ENCODE measurements at regions not wholly inside any gene's neighbourhood (a gene's known extent, or its start where the extent isn't known, plus 50 kb on each side); places are given as distances from the start of the nearest gene placed in this dataset.
"Not testable (repeated sequence)": the region's sequence is repeated elsewhere in the genome, so short reads cannot be mapped to it uniquely, and the experiment has no call there.

DNA sequence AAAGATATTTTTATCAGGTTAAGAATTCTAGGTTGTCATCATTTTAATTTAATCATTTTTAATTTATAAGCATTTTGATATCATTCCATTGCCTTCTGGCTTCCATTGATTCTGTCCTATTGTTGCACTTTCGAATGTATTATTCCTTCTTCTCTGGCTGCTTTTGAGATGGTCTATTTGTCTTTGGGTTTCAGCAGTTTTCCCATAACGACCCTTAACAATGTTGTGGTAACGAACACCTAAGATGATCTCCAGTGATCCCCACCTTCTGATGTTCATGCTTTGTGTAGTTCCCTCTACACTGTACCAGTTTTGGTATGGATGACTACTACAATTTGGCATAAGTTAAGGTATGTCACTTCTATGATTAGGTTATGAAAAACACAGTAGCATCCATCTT lies 59.9 kb downstream of the MINAR1 start:
- DNase-seq = no peak

DNA sequence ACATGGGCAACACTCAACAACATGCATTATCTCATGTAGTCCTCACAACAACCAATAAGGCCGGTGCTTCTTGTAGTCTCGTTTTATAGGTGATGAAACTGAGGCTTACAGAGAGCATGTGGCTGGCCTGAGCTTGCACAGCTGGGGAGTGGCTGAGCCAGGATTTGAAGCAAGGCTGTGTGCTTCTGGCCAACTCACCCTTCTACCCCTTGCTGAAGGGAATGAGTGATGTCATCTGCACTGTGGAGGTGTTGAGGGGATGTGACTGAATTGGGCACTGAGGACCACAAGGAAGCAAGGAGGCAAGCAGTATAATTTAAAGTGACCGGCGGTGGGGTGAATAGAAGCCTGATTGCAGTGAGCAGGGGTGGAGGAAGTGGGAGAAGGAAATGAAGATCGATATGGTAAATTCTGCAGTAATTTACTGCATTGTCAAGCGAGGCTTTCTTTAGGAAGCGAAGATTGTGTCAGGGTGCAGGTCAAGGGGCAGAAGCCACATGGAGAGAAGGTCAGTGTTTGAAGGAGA lies 62.3 kb downstream of the MINAR1 start:
- DNase-seq = no peak

DNA sequence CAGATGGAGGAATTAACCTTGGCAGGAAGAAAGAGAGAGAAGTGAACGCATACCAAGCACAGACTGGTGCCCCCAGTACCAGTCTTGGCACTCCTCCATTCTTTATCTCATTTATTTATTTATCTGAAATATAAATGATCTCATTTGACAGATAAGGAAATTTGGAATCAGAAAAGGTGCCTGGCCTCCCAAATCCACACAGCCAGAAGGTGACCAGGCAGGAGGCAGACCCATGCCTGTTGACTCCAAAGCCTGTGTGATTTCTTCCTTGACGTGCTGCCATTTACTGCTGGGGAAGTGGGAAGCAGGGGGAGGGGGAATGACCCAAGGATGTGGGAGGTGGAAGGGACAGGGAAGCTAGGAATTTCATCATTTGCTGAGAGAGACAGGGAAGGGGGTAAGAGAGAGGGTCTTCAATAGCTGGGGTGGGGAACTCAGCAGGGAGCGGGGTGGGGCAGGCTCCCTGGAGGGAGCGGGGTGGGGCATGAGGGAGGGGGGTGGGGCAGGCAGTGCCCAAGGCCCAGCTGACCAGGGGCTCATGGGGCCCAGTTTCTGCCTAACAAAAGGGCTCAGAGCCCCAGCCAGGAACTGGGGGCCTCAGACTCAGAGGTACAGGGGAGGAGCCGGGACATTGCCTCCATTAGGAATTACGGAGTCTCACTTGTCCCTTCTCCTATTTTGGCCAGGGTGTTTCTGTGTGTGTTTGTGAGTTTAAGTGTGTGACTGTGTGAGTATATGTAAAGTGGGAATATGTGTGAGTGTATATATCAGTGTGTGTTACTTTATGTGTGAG lies 63.0 kb downstream of the MINAR1 start:
- DNase-seq = no peak

DNA sequence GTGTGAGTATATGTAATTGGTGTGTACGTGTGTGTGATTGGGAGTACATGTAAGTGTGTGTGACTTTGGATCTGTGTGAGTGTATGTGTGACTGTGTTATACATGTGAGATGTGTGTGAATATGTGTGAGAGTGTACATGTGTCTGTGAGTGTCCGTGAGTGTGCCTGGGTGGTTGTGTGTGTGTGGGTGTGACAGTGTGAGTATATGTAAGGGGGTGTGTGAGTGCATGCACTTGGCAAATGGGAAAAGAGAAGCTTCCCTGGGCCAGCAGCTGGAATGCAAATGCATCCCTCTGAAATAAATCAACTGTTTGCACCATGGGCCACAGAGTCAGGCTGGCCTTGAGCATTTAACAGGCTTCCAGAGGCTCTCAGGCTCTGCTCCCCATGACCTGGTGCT lies 63.6 kb downstream of the MINAR1 start:
- DNase-seq = no peak

DNA sequence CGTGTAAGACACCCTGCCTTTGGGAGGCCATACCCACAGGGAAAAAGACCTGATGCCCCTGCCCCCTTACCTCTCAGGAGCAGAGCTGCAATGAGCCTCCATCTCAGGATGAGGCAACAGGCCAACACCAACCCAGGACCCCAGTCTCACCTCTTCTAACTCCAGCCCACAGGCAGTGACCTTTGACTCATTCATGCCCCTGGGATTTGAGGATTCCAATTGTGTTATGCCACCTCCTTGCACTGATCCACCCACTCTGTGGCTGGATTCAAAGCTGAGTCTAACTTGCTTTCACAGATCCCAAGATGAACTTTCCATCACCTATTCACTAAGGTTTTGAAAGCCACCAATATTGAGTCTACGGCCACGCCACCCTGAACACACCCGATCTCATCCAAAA lies 64.7 kb downstream of the MINAR1 start:
- DNase-seq = no peak

DNA sequence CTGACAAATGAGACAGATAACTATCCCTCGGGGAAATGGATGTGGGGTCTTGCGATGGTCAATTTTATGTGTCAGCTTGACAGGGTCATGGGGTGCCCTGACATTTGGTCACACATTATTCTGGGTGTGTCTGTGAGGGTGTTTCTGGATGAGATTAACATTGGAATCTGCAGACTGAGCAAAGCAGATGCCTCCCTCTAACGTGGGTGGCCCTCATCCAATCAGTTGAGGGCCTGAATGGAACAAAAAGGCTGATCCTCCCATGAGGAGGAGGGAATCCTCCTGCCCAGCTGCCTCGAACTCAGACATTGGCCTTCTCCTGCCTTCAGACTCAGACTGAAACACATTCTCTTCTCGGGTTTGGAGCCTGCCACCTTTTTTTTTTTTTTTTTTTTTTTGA lies 69.0 kb downstream of the MINAR1 start:
- no peak for DNase-seq

DNA sequence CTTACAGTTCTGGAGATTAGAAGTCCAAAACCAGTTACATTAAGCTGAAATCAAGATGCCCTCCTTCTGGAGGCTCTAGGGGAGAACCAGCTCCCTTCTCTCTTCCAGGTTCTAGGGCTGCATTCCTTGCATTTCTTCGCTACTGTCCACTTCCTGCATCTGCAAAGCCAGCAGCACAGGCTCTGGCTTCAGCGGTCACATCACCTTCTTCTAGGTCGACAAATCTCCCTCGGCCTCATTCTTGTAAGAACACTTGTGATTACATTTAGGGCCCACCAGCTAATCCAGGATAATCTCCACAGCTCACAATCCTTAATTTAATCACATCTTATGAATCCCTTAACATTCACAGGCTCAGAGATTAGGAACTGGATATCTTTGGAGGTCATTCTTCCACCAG lies 73.8 kb downstream of the MINAR1 start:
- no peak for DNase-seq

DNA sequence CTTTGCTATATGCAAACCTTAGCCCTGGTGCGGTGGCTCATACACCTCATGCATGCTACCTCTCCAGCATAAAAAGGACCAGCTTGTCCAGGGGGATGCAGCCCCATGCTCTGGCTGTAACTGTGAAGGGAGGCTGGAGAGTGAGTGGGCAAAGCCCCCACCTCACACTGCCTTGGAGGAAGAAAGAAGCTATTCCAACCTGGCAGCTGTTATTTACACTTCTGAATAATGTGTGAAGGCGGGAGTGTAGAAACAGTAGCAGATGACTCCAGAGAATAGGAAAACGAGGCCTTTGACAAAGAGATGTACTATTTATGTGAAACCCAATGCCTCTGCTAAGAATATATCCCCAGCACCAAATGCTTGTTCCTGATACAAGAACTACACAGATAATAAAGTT lies 80.7 kb downstream of the MINAR1 start:
- DNase-seq = not testable (repeated sequence)

DNA sequence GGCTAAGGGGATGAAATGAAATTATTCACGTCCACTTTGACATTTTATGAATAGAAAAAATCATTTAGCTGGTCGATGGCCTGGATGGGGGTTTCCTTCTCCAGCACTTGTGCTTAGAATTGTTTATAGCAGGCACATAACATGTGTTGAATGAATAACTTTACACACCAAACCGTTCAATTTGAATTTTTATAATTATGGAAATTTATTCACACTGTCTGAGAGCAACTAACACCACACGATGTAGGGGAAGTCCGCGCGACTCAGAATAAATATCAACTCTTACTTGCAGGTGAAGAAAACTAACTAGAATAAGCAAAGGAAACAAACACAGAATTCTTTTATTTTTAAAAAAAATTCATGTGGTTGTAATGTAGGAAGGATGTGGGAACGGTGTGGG lies 81.3 kb downstream of the MINAR1 start:
- no peak for DNase-seq

DNA sequence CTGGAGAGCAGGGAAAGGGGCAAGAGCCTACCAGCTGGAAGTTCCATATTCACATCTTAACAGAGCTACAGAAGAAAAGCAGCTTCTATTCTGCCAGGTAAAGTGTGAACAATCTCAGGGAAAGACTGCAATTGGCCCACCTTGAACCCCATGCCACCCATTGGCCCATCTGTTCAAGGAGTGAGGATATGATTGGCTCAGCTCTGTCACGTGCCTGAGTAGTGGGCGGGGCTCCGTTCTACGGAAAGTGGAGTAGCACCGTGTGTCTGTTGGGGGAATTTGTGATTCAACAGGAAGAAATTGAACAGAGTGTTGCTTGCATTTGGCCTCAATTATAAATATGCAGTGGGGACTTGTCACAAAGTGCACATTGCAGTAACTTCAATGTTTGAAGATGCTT lies 81.8 kb downstream of the MINAR1 start:
- DNase-seq = no peak

DNA sequence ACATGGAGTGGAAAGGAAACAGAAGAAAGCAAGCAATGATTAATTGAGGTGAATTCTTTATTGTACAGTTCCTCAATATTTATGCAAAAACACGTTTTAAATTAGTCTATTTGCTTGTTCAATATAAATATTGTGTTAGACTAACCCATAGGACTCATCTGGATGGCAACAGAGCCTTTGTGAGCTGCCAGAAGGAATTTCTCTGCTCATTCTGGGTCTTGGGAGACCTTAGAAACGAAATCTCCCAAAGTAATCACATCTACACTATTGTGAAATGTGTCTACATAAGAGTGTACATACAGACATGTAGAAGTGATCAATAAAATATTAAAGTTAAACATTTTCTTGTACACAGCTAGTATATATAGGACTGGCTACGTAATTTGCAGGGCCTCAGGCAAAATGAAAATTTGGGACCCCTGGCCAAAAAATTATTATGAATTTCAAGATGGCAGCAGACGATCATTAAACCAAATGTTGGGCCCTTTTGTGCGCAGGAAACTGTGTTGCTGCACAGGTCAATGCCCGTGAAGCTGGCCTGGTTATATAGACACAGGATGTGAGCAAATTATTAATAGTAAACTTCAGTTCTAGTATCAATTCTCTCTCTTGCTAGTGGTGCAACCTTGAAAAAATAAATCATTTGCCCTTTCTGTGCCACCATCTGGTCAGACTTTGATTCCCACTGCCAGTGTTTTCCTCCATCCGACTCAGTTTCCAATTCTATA lies 83.3 kb downstream of the MINAR1 start:
- no peak for DNase-seq

DNA sequence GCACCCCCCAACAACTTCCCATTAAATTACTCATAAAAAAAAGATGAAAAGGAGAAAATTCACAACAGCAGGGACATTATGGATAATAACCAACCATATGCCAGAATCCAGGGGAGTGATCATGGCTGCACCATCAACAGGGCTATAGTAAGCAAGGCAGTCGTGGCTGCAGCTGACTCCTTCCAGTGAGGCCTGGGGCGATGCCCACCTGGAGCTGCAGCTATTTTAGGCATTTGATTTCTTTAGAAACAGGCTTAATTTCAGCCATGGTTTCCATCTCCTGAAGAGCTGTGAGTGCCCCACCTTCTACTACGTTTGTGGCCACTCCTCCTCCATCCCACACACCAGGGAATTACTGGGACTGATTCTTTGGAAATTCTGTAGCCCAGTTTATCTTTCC lies 84.0 kb downstream of the MINAR1 start:
- no peak for DNase-seq

DNA sequence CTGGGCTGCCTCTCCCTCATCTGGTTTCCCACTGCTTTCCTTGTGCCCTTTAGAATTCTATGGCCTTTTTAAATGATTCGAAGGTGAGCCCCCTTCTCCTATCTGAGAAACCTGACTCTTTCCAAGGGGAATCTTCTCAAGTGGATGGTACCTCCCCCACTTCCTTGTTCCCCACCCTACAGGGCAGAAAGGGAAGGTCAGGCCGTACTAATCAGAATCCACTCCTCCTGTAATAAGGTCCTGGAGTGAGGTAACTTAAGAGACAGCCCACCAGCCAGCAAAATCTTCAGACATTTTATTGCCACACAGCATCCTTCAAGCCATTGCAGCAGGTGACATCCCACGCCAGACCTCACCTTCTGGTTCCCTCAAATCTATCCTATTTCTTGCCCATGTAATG lies 84.5 kb downstream of the MINAR1 start:
- no peak for DNase-seq

DNA sequence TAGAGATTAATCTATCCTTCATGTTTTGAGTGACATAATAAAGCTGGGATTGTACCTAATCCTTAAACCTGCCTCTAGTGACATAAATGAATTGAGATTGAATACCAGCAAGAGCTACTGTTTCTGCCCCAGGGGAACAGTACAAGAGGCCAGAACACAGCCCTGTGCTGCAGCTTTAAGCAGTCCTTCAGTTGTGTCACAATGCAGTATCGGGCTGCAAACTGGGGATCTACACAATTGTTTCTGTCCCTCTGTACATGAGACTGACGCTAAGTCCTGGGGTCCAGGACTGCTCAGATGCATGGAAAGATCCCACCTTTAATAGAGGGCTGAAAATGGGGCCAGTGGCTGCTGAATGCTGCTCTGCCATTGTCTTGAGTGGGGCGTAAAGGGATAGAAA lies 87.5 kb downstream of the MINAR1 start:
- no peak for DNase-seq

DNA sequence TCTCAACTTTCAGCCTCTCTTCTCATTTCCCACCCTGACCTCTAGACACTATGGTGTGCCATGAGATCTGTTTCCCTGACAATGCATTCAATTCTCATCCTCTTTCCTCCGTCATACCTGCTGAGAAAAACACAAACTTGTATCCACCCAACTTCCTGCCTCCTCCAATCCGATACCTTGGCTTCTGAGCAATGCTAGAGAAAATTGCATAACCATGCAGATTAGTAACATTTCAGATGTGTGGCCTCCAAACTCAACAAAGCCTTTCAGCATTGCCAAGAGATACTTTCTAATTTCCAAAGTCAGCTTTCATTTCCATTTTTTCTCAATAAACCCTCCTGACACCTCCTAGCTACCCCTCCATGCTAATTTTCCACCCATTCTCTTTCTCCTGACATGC lies 88.5 kb downstream of the MINAR1 start:
- DNase-seq = no peak

DNA sequence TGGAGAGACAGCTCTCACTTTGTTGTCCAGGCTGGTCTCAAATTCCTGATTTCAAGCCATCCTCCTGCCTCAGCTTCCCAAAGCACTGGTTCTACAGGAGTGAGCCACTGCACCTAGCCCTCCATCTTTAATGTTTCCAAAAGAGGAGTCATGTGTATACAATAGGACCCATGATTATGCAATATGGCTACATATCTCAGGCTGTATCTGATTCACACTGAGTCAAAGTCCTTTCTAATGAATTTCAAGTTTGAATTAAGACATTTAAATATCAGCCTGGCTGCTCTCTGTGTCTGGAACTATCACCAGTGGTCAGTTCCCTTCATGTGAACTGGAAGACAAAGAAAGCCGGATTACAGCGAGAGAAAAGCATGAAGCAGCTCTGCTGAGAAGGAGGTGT lies 90.5 kb downstream of the MINAR1 start:
- no peak for DNase-seq

DNA sequence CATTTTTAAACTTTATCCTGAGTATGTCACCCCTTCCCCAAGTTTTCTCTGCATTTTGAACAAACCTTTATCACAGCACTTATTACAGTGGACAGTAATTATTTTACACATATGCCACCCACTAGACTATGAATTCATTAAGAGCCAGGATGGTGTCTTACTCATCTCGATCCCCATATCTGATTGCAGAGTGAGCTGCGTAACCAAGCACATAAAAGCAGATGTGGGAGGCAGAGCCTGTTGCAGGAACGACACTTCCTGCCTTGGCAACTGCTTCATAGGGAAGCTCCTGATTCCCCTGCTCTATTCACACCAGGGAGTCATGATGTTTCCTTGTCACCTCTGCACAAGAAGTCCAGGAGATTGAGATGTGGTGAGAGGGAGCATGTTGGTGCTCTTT lies 91.1 kb downstream of the MINAR1 start:
- no peak for DNase-seq

DNA sequence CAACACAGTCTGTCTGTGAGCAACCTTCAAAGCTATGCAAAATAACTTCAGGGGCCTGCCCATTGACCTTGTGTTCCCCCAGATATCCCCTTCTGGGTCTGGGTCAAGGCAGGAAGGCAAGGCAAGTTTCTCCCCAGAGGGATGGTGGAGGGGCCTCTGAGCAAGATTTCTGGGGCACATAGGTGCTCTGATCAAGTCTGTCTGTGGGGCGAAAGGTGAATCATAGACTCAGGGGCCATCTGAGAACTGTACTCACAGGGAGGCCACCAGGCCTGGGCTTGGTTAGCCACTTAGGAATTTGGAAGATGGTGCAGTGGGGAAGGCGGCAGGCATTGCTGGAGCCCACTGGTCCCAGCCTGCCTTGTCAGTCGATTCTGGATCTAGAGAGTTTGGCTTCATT lies 92.4 kb downstream of the MINAR1 start:
- no peak for DNase-seq

DNA sequence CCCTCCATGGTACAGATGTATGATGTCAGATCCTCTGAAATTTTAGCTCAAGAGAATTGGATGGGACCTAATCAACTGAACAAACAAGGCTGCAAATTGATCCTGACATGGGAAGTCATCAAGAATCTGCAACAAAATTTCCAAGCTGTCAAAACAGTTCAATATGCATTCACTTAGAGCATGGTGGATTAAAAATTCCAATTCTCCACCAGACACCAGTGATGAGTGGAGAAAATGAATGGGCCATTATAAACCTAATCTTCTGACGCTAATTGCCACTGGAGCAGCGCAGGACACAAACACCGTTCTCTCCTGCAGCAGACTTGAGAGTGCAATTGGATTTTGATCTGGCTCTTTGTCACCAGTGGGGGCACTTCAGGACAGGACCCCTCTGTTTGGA lies 94.2 kb downstream of the MINAR1 start:
- no peak for DNase-seq

DNA sequence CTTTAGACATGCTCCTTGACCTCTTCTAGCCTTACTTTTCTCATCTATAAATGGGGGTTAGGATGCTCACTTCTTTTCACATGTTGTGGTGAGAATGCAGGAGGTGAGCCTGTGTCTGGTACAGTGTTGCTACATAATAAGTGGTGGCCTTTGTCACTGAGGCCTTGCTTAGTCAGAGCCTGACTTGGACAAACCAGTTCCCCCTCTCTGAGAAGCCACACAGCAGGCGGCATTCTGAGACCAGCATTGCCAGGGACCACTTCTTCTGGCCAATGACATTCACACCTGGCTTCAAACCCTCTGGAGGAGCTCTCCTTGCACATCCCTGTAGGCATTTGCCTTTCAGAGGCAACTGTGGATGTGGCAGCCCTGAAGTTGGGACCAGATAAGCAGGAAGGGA lies 95.7 kb downstream of the MINAR1 start:
- no peak for DNase-seq

DNA sequence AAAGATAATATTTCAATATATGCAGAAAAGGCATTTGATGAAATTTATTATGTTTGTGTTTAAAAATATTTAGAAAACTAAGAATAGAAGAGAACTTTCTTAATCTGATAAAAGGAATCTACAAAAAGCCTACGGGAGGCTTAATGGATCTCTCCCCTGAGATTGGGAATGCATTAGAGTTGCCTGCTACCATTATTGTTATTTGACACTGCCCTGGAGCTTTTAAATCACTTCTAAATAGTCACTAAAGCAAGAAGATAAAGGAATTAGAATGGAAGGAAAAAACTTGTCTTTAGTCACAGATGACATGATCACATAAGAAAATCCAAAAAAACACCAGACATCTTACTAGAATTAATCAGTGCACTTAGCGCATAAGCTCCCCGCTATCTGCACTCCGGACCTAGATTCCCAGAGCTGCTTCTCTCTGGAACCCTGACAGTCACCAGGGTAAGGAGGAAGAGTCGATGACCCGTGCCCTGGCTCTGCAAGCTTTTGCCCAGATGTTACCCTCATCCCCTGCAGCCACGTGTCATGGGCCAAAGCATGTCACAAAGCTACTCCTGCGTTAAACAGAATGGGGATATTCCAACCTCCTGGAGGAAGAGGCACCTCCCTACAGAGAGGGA lies 97.1 kb downstream of the MINAR1 start:
- no peak for DNase-seq

DNA sequence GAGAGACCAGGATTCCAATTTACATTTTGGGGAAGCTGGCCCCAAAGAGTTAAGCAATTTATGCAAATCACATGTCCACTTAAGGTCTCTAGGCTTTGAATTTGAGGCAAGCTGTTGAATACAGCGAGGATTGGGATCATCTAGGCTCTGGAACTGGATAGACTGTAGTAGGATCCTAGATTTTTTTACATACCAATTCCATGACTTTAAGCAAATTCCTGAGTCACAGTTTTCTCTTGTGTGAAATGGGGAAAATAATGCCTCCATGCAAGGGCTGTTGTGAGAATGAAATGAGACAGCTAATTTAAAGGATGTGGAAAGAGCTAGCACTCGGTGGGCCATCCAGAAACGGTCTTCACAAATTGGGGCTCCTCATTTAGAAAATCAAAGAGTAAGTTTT lies 103.4 kb downstream of the MINAR1 start:
- DNase-seq = no peak

DNA sequence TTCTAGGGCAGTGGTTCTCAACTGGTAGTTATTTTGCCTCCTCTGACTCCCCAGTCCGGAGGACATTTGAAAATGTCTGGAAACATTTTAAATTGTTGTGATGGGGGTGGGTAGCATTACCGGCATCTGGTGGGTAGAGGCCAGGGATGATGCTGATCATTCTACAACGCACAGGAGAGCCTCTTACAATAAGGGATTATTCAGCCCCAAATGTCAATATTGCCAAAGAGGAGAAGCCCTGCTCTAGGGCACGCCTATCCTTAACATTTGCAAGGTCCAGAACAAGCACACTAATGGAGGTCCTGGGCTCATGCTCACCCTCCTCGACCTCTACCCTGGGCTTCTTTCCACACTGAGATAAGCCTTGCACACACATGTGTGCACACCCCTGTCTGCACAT lies 106.4 kb downstream of the MINAR1 start:
- DNase-seq = no peak

DNA sequence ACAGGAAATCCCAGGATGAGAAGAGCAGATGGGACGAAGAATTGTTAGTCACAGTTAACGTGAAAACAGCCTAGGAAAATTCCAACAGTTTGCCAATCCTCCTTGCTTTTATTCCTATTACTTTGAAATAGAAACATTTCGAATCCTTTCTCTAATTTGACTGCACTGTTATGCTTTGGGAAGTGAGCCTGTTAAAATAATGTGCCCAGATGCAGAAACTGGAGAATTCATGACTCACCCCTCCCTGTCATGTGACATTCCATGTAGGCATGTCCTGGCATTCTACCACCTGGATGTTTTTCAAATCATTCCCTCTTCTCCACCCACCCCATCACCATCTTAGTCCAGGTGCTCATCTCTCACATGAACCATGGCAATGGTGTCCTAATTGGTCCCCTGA lies 107.3 kb downstream of the MINAR1 start:
- DNase-seq = no peak

Data from NCI-H1105 (cell line).